ENCODE measurements at regions not wholly inside any gene's neighbourhood (a gene's known extent, or its start where the extent isn't known, plus 50 kb on each side); places are given as distances from the start of the nearest gene placed in this dataset.

DNA sequence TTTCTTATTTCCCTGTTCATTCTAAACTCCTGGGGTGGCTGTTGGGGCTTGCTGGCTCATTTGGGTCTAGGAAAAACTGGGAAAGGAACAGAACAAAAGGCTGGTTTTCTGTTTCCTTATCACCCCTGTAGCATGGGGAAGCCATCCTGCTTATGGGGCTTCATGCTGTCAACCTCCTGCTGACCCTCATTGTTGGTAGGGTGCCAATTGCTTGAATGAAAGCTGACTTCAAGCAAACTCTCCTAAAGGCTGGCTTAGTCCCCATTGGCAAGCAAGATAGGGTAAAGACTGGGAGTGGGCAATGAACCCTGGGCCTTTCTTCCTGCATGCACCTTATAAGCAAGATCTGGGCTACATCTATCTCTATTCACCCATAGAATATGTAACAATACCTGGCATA is 511.6 kb downstream of the DMAC1 start:
- no peak for FAIRE-seq

- FAIRE-seq: no peak
Measured at GRCh38 chr9:7287065-7287464, 512.5 kb downstream of the DMAC1 start.

DNA sequence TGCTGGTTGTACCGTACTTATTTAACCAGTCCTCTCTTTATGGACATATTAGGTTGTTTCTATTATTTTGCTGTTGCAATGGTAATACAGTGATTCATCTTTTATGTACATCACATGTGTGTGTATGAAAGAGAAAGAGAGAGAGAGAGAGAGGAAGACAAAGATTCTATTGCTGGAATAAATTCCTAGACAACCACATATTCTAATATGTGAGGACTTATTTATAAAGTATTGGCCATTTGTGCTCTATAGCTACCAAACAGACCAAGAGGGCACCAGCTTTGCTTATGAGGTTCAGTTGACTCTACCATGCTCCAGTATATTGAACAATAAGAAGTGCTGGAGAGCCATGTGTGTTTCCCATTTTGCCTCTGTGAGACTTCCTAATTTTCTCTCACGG is 513.5 kb downstream of the DMAC1 start:
- no peak for FAIRE-seq

GRCh38 chr9:7285199-7285598 is 514.4 kb downstream of the DMAC1 start:
- FAIRE-seq: no peak

DNA sequence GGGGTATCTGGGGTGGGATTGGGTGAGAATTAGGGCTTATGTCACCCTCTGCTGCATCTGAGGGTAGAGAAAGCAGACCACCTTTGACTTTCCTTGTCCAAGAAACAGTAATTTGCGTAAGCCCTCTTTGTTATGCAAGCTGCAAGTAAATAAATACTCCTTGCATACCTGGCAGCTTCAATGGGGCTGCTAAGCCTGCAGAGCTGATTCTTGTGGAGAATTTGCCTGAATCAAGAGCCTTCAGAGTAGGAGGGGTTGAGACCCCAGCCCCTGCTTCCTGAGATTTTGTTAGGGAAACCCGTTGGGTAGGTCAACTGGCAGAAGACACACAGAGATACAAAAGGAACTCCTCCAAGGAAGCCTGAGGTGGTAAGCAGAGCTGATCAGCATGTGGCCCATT is 515.1 kb downstream of the DMAC1 start:
- no peak for FAIRE-seq

DNA sequence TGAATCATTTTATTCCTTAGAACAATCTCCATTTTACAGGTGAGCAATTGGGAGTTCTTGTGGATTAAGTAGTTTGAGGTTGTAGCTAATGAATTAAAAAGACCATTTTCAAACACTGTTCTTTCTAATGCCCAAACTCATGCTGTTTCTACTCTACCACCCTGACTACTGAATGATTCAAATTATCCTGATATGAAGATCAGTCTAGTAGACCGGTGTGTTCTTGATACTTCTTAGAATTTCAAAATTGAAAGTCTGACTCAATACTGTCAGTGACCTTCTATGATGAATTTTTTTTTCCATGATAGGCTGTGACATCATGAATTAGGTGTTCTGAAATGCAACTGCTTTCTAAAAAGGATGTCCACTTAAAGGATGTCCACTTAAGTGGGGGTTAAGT is 515.5 kb downstream of the DMAC1 start:
- no peak for FAIRE-seq

- FAIRE-seq: no peak
Measured at GRCh38 chr9:7273575-7273974, 515.8 kb downstream of the KDM4C start.

GRCh38 chr9:7266911-7267595 is 509.3 kb downstream of the KDM4C start:
- FAIRE-seq: no peak

- FAIRE-seq: no peak
Measured at GRCh38 chr9:7265181-7265580, 507.4 kb downstream of the KDM4C start.

DNA sequence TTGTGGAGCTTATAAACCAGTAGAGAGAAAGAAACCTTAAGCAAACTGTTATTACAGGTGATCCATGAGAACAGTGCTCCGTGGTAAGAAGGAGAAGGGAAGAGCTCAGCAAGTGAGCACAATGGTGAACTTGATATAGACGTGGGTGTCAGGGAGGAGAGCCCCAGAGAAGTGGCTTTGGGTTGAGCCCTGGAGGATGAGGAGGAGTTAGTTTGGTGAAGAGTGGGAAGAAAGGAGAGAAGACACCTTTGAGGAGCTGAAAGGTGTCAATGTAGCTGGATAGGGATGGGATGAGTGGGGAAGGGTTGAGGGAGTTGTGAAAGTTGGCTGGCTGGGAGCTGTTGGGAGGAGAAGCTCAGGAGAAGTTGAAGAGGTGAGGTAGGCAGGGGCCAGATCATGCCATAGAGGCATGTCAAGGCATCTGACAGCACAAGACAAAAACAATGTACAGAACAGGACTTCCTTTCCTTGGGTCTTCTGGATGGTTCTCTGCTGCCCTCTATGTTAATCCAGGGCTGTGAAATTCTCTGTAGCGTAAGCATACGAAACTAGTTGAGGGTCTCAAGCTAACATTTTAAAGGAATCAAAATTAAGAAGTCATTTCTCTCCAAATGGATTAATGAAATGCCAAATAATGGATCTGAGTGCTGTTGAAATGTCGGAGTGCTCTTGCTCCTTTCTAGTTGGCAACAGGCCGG is 501.9 kb downstream of the KDM4C start:
- no peak for FAIRE-seq

- no peak for FAIRE-seq
Measured at GRCh38 chr9:7258688-7259396, 501.1 kb downstream of the KDM4C start.

- no peak for FAIRE-seq
Measured at GRCh38 chr9:7246917-7247522, 489.2 kb downstream of the KDM4C start.

DNA sequence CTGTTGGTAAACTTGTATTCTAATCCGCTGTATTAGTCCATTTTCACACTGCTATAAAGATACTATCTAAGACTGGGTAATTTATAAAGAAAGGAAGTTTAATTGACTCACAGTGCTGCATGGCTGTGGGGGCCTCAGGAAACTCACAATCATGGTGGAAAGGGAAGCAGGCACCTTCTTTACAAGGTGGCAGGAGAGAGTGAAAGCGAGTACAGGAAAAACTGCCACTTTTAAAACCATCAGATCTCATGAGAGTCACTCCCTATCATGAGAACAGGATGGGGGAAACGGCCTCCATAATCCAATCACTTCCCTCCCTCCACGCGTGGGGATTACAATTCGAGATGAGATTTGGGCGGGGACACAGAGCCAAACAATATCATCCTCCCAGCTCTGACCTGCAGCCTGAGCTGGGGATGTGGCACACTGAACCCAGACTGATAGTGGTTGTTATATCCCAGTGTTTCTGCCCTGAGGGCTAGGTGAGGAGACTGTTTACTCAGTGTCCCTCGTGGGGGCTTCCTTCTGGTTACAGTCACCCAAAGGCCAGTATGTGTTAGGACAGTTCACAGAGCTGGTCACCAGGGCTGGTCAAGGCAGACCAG is 488.3 kb downstream of the KDM4C start:
- FAIRE-seq: no peak

DNA sequence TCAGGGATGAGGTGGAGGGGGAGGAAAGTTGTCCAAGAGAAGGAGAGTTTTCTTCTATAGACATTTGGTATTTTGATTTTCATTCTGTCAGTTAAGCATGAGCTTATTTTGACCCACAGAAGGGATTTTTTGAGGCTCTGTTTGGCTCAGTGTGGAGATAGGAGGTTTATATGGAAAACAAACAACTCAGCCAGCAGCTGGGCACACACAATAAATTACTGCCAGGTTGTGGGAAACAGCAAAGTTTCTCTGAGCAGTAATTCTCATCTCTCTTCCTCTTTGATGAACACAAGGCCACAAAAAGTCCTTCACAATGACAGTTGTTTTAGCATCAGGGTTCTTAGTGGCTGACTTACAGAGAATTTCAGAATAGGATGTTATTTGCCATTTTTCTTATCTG is 486.1 kb downstream of the KDM4C start:
- FAIRE-seq: no peak

DNA sequence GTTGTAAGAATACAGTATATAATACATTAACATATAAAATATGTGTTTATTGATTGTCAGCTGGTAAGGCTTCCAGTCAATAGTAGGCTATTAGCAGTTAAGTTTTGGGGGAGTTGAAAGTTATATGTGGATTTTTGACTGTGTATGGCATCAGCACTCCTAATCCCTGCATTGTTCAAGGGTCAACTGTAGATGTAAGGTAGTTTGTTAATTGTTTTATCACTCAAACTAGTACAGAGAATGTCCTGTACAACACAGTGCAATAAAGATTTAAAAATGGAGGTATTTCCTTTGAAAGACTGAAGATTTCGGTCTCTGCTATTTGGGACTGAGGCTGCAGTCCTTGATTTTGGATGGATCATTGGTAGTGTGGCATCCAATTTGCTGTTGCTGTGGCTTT is 484.4 kb downstream of the KDM4C start:
- FAIRE-seq: peak; percentile 28

DNA sequence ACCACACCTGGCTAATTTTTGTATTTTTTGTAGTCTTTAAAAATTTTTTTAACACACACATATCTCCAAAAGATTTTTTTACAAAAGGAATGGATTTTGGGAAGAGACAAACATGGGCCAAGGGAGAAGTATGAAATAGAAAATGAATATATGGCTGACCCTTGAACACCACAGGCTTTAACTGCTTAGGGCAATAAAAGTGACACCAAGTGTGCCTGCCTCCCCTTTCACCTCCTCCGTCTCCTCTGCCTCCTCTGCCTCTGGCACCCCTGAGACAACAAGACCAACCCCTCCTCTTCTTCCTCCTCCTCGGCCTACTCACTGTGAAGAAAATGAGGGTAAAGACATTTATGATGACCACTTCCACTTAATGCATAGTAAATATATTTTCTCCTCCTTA is 483.9 kb downstream of the KDM4C start:
- FAIRE-seq: no peak

DNA sequence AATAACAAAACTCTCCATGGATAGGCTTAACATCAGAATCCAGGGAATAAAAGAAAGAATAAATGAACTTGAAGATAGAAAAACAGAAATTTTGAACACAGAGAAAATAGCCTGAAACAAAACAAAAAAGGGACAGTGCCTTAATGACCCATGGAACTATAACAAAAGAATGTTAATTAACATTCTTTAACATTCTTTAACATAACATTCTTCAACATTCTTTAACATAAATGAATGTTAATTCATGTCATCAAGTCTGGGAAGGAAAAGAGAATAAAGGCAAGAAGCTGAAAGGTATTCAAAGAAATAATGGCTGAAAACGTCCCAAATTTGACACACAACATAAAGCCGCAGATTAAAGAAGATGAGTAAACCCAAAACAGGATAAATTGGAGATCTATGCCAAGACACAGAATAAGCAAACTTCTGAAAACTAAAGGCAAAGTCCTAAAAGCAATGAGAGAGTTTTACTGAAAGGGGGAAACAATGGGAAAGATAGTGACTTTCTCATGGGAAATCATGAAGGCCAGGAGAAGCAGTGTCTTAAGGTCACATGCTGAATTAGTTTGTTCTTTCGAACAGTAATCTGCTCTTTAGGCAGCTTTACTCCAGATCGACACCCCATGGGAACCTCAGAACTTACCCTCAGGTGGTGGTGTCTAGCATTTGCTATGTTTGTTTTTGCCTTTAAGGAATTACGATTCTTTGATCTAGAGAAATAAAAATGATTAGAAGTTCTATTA is 483.0 kb downstream of the KDM4C start:
- no peak for FAIRE-seq

DNA sequence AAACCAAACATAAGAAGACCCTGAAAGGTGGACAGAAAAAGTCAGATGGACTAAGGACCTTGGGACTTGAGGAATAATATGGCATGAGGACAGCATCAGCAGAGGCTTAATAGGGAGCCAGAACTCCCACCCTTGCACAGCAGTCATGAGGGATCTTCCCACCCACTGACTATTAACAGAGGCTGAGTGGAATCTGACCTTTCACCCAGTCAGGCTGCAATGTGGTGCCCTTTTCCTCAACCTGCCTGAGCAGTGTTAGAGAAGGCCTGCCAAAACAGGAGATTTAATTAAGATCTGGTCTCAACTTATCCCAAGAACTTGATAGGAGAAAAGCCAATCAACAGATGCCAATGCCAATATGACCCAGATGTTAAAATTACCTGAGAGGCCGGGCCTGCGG is 481.9 kb downstream of the KDM4C start:
- no peak for FAIRE-seq

- FAIRE-seq: no peak
Measured at GRCh38 chr9:7238247-7238637, 480.5 kb downstream of the KDM4C start.

DNA sequence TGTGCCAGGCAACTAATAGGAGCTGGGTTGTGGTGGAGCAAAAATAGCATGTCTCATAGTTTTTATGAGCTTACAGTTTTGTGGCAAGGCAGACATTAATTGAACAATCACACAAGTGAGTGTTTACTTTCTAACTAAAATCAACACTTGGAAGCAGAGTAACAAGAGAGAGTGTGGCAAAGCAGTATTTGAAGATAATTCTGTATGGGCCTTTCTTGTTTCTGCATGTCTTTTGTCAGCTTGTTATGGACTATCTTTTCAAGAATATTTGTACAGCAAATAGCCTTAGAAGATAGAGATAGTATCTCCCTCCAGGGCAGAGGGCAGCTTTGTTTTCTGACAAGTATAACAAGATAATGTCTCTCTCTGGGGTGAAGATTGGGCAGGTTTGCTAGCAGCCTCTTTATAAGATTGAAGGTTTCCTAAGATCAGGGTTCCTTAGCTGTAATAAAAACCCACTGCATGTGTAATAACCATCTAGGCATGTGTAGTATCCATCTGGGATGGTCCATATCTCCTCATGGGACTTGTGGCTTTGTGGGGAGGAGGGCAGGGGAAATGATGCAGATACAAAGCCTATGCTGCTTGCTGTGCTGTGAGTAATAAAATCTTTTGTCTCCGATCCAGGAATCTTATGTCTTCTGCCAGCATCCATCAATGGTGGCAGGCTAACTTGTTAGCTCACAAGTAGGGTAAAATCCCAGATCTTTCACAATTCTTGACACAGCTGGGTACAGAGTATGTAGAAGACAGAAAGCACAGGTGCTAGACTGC is 479.9 kb downstream of the KDM4C start:
- FAIRE-seq: no peak

GRCh38 chr9:7236186-7236585 is 478.4 kb downstream of the KDM4C start:
- no peak for FAIRE-seq

- no peak for FAIRE-seq
Measured at GRCh38 chr9:7234144-7234543, 476.4 kb downstream of the KDM4C start.

Measured in colon (tissue), 2 donors.